Renal cortical epithelial cell (primary cell): ENCODE measurements at regions not wholly inside any gene's neighbourhood (a gene's known extent, or its start where the extent isn't known, plus 50 kb on each side); places are given as distances from the start of the nearest gene placed in this dataset.
"Not testable (repeated sequence)": the region's sequence is repeated elsewhere in the genome, so short reads cannot be mapped to it uniquely, and the experiment has no call there.

Experiments used
- DNase-seq: peaks from one replicate; pipeline ENCODE4 v3.0.0-alpha.2; 2011; ENCODE audit warnings: low read depth

- DNase-seq: no peak
These were observed 368.5 kb downstream of the KIF2B start for GRCh38 chr17:54191261-54191660.

DNA sequence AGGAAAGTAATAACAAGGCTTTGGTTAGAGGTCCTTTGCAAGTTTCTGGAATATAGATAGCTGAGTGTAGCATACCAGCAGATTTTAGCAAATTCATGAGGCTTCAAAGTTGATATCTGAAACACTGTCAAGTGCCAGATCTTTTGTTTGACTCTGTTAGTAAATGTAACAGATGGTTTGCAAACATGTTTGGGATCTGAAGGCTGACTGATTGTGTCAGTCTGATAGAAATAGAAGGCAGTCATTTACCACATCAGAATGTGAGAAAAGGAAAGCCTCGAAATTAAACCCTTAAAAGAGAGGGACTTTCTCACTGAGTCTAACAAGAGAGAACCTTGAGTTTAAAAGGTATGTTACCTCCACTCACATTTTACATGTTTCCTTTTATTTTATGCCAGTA, 371.5 kb downstream of the KIF2B start:
- DNase-seq: no peak

GRCh38 chr17:54196751-54197150, 374.0 kb downstream of the KIF2B start:
- DNase-seq: no peak

GRCh38 chr17:54201380-54201779, 378.7 kb downstream of the KIF2B start:
- DNase-seq: not testable (repeated sequence)

DNA sequence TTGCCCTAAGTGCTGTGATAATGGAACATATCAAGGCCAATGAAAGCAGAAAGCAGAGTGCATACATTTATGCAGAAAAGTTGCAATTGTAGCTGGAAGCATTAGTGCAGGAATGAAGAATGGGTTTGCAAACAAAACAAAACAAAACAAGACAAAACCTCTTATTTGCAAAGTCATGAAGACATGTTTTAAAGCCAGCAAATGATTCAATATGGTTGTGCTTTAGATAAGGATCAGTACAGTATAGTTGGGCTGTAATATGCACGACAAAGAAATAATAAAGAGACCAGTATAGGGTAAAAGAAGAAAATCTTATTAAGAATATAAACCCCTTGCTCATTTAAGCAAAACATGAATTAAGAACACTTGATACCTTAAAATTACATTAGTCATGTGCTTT, 398.1 kb downstream of the KIF2B start:
- no peak for DNase-seq

DNA sequence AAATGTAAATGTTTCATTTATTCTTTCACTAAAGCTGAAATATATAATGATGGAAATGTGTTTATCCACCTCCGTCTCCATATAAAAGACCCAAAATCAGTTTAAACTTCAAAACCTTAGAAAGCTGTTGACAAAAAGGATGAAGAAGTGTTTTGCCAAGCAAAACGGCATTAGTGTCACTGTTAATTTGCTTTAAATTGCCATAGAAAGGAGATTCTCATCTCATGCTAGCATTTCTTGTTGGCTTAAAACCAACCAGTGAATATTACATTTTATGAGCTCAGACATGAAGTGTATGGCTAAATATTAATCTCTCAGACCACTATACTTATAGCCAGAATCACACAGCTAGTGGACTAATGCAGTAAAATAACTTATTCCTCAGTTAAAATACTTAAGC, 398.8 kb downstream of the KIF2B start:
- DNase-seq: no peak

GRCh38 chr17:54235571-54235970, 412.8 kb downstream of the KIF2B start:
- DNase-seq: no peak

DNA sequence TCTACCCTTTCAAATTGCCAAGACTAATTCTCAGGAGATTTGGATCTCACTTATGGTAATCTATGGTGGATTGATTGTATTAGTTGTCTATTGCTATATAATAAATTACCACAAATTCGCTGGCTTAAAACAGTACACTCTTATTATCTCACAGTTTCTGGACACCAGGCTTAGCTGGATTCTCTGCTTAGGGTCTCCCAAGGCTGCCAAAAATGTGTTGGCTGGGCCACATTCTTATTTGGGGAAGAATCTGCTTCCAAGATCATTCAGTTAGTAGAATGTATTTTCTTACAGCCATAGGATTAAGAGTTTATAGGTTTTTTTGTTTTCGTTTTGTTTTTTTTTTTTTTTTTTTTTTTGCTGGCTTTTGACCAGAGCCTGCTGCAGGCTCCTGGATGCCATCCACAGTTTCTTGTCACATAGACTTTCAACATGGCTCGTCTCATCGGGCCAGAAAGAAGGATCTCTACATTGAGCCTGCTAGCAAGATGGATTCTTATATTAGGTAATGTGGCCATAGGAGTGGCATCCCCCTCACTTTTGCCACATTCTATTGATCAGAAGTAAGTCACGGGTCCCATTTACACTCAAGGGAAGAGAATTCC, 415.3 kb downstream of the KIF2B start:
- no peak for DNase-seq

DNA sequence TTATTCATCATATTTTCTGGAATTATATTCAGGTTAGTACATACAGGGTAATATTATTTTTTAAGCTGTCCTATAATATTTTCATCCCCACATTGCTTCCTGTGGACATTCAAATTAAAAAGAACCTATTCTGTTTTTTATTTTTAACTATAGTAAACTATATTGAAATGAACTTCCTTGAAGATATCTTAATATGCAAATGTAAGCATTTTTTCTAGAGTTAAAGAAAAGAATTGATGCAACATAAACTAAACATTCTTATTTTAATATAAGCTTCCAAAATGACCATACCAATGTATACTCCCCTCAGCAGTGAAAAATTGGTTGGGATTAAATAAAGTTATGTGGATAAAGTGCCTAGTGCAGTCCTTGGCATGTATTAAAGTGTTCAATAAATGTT, 416.6 kb downstream of the KIF2B start:
- DNase-seq: no peak

DNA sequence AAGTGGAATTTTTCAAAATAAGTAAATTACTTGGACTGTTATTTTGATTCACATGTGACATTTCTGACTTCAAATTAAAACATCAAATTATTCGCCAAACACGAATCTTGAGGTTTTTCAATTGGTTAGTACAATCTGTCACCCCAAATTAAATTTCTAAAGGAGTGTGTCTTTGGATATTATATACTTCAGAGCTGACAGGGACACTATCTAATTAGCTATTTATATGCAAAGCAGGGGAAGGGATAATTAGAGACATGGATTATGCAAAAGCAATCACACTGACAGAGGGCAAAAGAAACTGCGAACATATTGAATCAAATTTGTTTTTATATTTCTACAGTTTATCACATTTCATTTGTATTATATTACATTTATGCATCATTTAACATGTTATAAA, 433.0 kb downstream of the KIF2B start:
- DNase-seq: no peak

DNA sequence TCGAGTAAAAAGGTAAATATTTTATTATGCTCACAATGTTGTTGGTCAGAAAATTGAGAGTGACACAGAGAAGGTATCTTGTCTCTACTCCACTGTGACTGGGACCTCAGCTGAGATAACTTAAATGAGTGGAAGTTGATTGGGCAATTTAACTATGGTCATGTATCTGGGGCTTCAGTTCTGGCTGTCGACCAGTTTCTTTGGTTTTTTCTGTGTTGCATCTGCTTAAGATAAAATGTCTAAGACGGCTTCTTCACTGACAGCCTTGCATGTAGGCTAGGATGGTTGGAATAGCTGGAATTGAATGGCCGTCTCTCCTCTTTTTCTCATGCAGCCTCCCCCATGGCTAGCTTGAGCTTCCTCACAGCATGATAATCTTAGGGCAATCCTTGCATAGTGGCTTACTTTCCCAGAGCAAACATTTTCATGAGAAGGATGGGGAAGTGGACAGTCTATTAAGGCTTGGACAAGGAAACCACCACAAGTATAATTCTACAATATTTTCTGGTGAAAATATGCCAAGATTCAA, 433.7 kb downstream of the KIF2B start:
- DNase-seq: no peak

DNA sequence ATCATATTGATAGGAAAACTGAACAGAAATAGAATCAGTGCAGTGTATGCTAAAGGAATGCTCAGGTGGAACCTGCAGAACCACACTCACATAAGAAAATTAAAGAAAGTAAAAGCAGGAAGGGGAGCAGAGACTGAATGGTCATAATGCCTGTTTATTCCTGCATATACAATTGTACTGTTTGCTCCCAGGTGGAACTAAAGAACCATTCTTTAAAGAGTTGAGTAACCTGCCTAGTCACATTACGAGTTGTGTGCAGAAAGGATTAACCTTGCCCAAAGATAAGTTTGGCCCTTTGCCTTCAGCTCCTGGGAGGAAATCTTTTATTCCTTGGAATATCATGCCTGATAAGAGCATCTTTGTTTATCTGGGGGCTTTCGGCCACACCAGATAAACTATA, 434.7 kb downstream of the KIF2B start:
- no peak for DNase-seq

GRCh38 chr17:54259476-54259875, 436.7 kb downstream of the KIF2B start:
- DNase-seq: no peak

DNA sequence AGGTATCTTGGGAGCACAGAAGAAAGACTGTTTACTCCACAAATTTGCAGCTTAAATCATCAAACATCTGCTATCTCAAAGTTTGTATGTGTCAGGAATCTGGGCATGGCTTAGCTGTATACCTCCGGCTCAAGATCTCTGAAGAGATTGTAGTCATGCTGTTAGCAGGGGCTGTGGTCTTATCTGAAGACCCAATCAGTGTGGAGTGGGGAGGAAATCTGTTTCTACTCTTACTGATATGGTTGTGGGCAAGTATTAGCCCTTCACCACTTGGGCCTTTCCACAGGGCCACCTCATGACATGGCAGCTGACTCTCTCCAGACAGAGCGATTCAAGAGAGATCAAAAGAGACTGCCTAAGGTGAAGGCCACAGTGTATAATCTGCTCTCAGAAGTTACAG, 438.7 kb downstream of the KIF2B start:
- no peak for DNase-seq

DNA sequence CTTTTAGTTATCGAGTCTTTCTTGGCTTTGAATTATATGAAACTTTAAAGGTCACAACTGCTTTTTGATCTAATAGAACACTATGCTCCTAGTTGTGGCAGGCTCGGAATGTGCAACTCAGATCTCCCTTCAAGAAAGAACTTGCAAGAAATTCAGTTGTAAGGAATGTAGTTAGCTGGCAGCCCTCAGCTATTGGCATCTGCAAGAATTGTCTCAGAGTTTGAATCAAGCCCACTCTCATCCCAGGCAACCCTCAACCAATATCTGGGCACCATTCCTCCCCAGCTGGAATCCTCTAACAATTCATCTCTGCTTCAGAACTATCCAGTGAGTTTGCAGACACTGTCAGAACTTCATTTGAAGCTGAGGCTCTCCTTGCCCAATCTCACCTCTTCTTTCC, 447.2 kb downstream of the KIF2B start:
- DNase-seq: no peak

GRCh38 chr17:54270499-54270898, 447.8 kb downstream of the KIF2B start:
- DNase-seq: no peak

DNA sequence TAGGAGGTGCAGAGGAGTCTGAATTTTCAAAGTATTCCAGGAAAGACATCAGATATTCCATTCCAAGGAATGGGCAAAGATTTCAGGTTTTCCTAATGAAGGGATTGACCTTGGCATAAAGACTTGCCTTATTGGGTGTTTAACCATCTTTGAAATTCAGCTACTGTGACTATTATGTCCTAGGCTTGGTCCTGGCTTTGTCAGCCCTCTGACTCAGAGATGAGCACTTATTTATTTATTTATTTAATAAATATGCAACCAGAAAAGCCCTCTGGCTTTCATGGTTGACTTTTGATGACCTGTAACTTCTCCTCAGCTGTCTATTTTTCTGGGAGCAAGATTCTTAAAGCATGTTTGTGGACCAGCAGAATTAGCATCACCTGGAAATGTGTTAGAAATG, 455.1 kb downstream of the KIF2B start:
- no peak for DNase-seq

DNA sequence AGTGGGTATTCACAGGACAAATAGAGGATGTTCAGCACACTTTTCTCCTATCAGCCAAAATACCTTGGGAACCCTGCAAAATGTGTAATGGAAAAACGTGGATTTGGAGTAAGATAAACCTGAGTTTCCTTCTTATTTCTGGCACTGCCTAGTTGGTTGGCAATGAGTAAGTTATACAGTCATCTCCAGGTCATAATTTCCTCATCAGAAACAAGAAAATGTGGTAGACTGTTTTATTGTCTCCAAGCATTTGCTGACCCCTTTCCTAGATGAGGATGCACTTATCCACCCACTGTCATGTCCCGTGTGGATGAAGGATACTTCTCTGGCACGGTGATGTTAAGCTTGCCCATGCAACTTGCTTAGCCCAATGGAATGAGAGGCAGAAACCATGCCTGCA, 458.0 kb downstream of the KIF2B start:
- no peak for DNase-seq

DNA sequence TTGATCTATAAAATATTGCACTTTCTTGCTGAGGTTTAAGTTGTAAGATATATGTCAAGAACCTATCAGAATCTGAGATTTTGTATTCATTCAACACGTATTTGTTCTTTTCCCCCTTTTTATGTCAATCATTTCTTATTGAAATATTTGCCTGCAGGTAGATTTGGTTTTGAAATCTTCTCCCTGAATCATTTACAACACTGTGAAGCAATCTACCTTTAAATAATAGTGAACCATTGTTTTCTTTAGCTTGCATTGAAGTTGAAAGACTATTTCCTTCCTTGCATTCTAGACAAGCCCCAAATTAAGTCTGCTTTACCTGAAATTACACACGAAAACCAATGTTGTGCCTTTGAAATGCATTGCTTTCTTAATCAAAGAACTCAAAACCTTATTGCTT, 460.2 kb downstream of the KIF2B start:
- DNase-seq: no peak

- no peak for DNase-seq
These were observed 484.6 kb downstream of the KIF2B start for GRCh38 chr17:54307351-54307750.

- DNase-seq: no peak
These were observed 502.1 kb downstream of the KIF2B start for GRCh38 chr17:54324813-54325212.

DNA sequence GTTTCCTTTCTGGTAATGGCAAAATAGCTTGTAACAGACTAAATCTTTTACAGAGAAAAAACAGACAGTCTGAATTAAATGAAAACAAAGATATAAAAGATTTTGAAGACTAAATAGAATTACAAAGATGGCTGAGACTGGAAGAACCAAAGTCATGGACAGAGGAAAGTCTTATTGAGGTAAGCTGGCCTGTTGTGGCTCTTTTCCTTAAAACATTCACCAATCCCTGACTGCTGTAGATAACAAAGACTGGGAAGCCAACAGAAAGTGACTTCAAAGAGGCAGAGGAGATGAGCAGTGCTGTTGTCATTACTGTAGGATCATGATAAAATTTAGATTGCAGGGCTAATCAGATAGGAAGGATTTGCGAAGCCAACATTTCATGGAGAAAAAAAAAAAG, 517.0 kb downstream of the KIF2B start:
- no peak for DNase-seq

DNA sequence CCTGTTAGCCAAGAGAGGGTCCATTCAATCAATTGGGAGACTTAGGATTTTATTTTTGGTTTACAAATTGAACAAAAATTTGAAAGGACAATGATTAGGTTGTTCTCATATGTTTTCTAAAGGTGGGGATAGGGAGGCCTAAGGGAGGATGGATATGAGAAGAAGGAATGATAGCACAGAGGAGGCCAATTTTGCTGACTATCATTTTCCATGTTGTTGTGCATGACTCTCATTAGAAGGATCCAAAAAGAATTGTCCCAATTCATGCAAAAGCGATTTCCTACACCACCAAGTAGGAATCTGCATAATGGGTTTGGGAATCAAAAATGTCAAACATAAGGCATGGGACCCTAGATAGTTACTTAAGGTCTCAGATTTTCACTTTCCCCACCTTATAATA, 524.8 kb downstream of the KIF2B start:
- no peak for DNase-seq

GRCh38 chr17:54348234-54348633, 525.5 kb downstream of the KIF2B start:
- DNase-seq: no peak
